HG02623 (cell line): ENCODE measurements at regions not wholly inside any gene's neighbourhood (a gene's known extent, or its start where the extent isn't known, plus 50 kb on each side); places are given as distances from the start of the nearest gene placed in this dataset.

ENCODE experiments used
- ATAC-seq: cut with Tn5 transposase; IDR thresholded peaks from one replicate; pipeline ENCODE4 v1.9.1; 2021; ENCODE audit warnings: moderate library complexity; ENCODE audit not compliant: unreplicated experiment

- ATAC-seq = no peak
These were observed 196.6 kb downstream of the OTOR start for GRCh38 chr20:16944745-16945144.

- no peak for ATAC-seq
These were observed 197.5 kb downstream of the OTOR start for GRCh38 chr20:16945619-16946018.

DNA sequence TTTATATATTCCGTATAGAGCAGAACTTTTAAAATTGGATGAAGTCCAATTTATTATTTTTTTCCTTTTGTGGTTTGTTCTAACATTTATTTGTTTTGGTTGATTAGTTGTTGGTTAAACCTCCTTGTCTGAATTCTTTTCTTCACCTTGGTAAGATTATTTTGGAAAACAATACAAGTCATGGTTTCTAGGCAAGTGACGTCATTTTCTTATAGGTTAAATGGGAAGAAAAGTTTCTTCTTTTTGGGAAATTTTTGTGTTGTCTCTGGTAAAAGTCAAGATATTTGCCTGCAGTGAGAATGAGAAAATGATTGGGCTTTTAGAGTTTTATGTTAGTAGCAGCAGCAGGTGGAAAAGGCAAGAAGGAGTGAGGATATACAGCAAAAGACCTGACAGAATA is 197.9 kb downstream of the OTOR start:
- ATAC-seq = no peak

GRCh38 chr20:16947479-16947878 is 199.3 kb downstream of the OTOR start:
- ATAC-seq = no peak

GRCh38 chr20:16951876-16952275 is 203.7 kb downstream of the OTOR start:
- ATAC-seq = no peak

GRCh38 chr20:16952965-16953364 is 204.8 kb downstream of the OTOR start:
- no peak for ATAC-seq

GRCh38 chr20:16953858-16954257 is 205.7 kb downstream of the OTOR start:
- no peak for ATAC-seq

DNA sequence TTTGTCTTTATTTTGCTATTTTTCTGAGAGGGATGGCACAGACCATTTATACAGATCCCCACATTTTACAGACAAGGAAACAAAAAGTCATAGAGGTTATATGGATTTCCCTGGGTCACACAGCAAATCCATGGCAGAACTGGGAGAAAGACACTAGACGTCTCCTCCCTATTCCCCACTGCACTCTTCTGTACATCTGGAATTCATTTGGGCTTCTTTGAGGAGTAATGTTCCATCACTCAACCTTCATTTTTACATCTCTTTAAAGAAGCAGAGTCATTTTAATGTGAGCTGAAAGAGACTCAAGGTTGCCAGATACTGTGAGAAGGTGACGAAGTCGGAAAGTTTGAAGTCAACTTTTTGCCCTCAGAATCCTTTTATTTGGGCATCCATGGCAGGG is 207.3 kb downstream of the OTOR start:
- ATAC-seq = no peak

DNA sequence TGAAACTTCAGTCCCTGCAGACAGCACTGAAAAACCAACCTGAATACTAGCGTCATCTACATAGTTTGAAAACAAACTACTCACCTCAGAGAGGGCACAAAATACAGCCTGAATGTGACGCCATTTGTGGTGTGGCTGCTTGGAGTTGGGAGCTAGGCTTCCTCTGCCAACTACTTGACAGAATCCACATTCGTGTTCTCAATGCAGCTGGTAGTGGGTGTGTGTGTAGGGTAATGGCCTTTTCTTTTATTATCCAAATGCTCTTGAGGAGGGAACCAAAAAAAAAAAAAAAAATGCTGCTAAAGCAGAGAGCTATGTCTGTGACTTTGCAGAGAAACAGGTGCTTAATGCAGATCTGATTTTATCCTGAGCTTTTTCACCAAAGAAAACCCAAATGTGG is 207.8 kb downstream of the OTOR start:
- no peak for ATAC-seq

DNA sequence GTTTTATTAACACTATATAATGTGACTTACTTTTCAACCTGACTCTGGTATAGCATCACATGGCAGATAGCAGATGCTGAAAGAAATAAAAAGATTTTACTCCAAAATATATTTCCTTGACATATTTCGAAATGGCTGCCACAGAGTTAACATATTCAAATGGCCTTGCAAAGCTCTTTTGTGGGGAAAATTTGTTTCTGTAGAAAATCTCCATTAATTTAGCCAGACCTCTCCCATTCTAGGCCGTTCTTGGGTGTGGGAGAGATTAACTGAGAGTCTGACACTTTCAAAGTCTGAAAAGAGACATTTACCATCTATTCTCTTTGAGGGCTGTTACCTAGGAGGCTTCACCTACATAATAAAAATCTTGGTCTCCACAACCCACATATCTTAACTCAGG is 217.2 kb downstream of the OTOR start:
- no peak for ATAC-seq

DNA sequence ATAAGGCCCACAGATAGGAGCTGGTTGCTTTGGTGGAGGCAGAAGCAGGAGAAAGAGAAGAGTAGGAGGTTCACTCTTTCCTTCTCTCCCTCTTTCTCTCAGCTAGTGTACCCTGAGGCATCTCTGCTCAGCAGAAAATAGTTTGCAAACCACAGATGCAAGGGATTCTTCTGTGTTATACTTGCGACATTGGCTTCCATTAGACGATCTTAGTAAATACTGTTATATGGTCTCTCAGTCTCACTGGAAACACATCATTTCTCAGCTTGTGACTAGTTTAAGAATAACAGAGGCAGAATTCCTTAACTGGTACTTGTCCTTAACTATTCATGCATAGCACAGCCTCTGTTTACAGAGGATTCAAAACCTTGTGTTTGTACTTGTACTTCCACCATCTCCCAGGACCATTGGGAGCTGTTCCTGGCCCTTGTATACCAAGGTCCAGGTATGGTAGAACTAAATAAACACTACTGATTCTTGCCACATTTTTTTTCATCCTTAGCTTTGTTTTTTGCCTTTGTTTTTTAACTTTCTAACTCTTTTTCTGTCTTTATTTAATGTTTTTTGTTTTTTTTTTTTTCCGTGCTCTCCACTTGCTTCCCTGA is 218.2 kb downstream of the OTOR start:
- ATAC-seq = no peak

- ATAC-seq = no peak
These were observed 219.9 kb downstream of the OTOR start for GRCh38 chr20:16968099-16968498.

DNA sequence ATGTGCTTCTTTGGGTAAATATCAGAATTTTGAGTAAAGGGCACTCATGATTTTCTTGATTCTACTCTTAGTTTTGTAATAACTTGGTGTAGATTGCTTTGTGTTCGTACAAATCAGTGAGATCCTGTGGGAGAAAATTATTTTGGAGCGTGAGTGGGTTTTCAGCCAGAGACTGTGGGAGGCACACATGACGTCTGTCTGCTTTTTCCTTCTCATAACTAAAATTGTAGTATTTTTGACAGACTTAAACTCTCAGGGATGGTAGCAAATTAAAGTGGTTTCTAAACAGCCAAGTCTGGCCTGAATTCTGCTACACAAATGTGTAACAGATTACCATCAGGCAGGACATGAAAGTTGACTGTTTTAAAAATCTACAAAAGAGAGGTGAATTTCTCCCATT is 222.6 kb downstream of the OTOR start:
- no peak for ATAC-seq

- ATAC-seq = no peak
These were observed 226.1 kb downstream of the OTOR start for GRCh38 chr20:16974080-16974854.

DNA sequence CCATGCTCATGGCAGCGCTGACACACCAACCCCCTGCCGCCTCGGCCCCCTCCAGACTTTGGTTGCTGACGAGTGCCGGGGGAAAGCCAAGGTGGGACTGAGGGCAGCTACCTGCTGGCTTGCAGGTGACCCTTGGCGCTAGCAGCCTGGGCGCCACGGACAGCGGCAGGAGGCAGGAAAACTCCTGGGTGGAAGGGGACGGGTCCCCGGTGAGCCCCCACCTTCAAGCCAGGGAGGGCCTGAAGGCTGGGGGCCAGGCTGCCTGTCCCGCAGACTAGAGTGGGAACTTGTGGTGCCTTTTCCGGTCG is 226.7 kb downstream of the OTOR start:
- ATAC-seq = no peak

GRCh38 chr20:16975682-16976081 is 227.5 kb downstream of the OTOR start:
- ATAC-seq = no peak

GRCh38 chr20:16978497-16978896 is 230.3 kb downstream of the OTOR start:
- no peak for ATAC-seq

GRCh38 chr20:16982091-16982726 is 234.1 kb downstream of the OTOR start:
- no peak for ATAC-seq

- no peak for ATAC-seq
These were observed 236.3 kb downstream of the OTOR start for GRCh38 chr20:16984481-16984880.

DNA sequence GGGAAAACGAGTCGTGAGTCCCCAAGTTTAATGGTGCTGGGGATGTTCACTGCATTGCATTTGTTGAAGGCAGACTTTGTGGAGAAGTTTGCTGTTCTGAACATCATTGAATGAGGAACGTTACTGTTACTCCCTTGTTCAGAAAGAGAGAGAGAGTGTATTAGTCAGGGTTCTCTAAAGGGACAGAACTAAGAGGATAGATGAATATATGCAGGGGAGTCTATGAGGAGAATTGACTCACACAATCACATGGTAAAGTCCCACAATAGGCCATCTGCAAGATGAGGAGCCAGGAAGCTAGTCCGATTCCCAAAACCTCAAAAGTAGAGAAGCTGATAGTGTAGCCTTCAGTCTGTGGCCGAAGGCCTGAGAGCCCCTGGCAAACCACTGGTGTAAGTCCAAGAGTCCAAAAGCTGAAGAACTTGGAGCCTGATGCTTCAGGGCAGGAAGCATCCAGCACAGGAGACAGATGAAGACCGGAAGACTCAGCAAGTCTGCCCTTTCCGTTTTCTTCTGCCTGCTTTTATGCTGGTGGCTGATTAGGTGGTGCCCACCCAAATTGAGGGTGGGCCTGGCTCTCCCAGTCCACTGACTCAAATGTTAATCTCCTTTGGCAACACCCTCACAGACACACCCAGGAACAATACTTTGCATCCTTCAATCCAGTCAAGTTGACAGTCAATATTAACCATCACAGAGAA is 223.5 kb upstream of the PCSK2 start:
- ATAC-seq = no peak

- no peak for ATAC-seq
These were observed 216.7 kb upstream of the PCSK2 start for GRCh38 chr20:17010181-17010580.
